ENCODE measurements at regions not wholly inside any gene's neighbourhood (a gene's known extent, or its start where the extent isn't known, plus 50 kb on each side); places are given as distances from the start of the nearest gene placed in this dataset.

DNA sequence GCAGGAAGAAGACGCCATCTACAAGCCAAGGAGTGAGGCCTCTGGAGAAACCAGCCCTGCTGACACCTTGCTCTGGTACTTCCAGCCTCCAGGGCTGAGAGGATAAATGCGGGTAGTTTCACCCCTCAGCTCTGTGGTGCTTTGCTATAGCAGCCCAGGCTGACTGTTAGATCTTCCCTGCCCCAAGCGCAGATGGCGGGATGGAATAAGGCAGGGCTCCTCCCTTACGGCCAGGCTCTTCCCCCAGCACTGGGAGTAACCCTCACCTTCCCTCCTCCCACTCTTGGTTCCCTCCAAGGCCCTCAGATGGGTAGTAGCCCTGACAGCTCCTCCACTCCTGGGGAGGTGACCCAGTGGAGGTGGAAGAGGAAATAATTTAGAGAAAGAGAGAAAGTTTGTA, 285.1 kb downstream of the GADD45G start:
- no peak for DNase-seq
- no peak overlapping the region for H2AFZ ChIP-seq (ENCODE audit: low read length)
- no peaks in the 10 kb centered on the region for H4K20me1 ChIP-seq (ENCODE audit: insufficient read depth, low read depth, low read length)
- H3K4me2 ChIP-seq (ENCODE audit: low read depth, low read length, poor library complexity, severe bottlenecking) = no peak overlapping the region
- H3K27me3 ChIP-seq (ENCODE audit: low read length) = no peaks in the 10 kb centered on the region
- no peak overlapping the region for H3K4me3 ChIP-seq (ENCODE audit: low read length)
- no peaks in the 10 kb centered on the region for H3K79me2 ChIP-seq (ENCODE audit: low read length)
- no peak overlapping the region for H3K27ac ChIP-seq (ENCODE audit: low read length)
- H3K36me3 ChIP-seq (ENCODE audit: insufficient read depth, low read length) = no peaks in the 10 kb centered on the region
- H3K9ac ChIP-seq (ENCODE audit: low read length) = no peak overlapping the region
- no peaks in the 10 kb centered on the region for H3K4me1 ChIP-seq (ENCODE audit: low read length)
- H3K9me2 ChIP-seq (replicated peaks; ENCODE audit: insufficient read depth, low read length) = no peaks in the 10 kb centered on the region
- no peaks in the 10 kb centered on the region for H3K9me3 ChIP-seq (ENCODE audit: low read length)

GRCh38 chr9:89890326-89890980, 285.6 kb downstream of the GADD45G start:
- no peaks in the 10 kb centered on the region for H3K79me2 ChIP-seq (ENCODE audit: low read length)
- no peak overlapping the region for H3K4me2 ChIP-seq (ENCODE audit: low read depth, low read length, poor library complexity, severe bottlenecking)
- no peak overlapping the region for H2AFZ ChIP-seq (ENCODE audit: low read length)
- no peak for DNase-seq
- no peak overlapping the region for H3K27ac ChIP-seq (ENCODE audit: low read length)
- H3K9ac ChIP-seq (ENCODE audit: low read length) = no peak overlapping the region
- no peak overlapping the region for H3K4me3 ChIP-seq (ENCODE audit: low read length)
- H3K9me2 ChIP-seq (replicated peaks; ENCODE audit: insufficient read depth, low read length) = no peaks in the 10 kb centered on the region
- H3K27me3 ChIP-seq (ENCODE audit: low read length) = no peaks in the 10 kb centered on the region
- no peaks in the 10 kb centered on the region for H3K36me3 ChIP-seq (ENCODE audit: insufficient read depth, low read length)
- no peaks in the 10 kb centered on the region for H3K4me1 ChIP-seq (ENCODE audit: low read length)
- no peaks in the 10 kb centered on the region for H4K20me1 ChIP-seq (ENCODE audit: insufficient read depth, low read depth, low read length)
- no peaks in the 10 kb centered on the region for H3K9me3 ChIP-seq (ENCODE audit: low read length)

- Histone ChIP-seq H3K9me3 (ENCODE audit: low read length) (no peaks in the 10 kb centered on the region), H3K4me3 (ENCODE audit: low read length) (no peak overlapping the region), H3K27me3 (ENCODE audit: low read length) (no peaks in the 10 kb centered on the region), H3K4me2 (ENCODE audit: low read depth, low read length, poor library complexity, severe bottlenecking) (no peak overlapping the region), H3K27ac (ENCODE audit: low read length) (no peak overlapping the region), H3K4me1 (ENCODE audit: low read length) (no peaks in the 10 kb centered on the region), H3K9me2 (replicated peaks; ENCODE audit: insufficient read depth, low read length) (no peaks in the 10 kb centered on the region), H3K79me2 (ENCODE audit: low read length) (no peaks in the 10 kb centered on the region), H4K20me1 (ENCODE audit: insufficient read depth, low read depth, low read length) (no peaks in the 10 kb centered on the region), H2AFZ (ENCODE audit: low read length) (no peak overlapping the region), H3K36me3 (ENCODE audit: insufficient read depth, low read length) (no peaks in the 10 kb centered on the region), H3K9ac (ENCODE audit: low read length) (no peak overlapping the region)
- DNase-seq = no peak
Observed at GRCh38 chr9:89891221-89891590, 286.4 kb downstream of the GADD45G start.

DNA sequence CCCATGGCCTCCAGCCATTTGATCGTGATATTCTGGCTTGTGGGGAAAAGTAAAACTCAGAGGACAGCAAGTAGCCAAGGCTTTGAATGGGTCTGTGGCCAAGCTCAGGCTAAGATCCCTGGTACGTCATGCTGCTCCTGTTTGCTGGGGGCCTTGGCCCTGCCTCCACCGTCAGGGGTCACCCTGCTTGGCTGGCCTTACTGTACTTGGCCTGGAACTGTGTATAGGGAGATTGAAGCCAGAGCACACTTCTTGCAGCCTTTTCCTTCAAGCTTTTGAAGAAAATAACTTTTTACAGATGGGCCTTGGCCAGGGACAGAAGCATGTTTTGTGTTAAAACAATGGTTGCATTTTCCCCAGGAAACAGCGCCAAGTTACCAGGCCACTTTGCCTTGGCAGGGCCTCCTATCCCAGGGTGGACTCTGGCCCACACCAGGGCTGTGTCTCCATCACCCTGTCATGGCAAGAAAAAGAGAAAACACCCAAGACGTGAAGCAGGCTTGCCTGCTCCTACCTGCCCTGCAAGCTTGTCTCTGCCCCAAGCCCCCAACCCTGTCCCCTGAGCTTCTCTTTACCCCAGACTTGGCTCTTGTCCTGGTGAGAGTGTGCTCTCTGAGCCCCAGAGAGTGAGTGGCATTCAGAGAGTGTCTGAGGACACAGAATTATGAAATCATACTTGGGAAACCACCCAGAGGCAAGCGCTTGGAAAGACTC, 286.9 kb downstream of the GADD45G start:
- no peaks in the 10 kb centered on the region for H3K4me1 ChIP-seq (ENCODE audit: low read length)
- H3K4me3 ChIP-seq (ENCODE audit: low read length) = no peak overlapping the region

GRCh38 chr9:89892920-89893319, 288.1 kb downstream of the GADD45G start:
- Histone ChIP-seq H3K4me1 (ENCODE audit: low read length) (no peaks in the 10 kb centered on the region), H2AFZ (ENCODE audit: low read length) (no peak overlapping the region), H3K36me3 (ENCODE audit: insufficient read depth, low read length) (no peaks in the 10 kb centered on the region), H3K9me2 (replicated peaks; ENCODE audit: insufficient read depth, low read length) (no peaks in the 10 kb centered on the region), H3K9ac (ENCODE audit: low read length) (no peak overlapping the region), H3K9me3 (ENCODE audit: low read length) (no peaks in the 10 kb centered on the region), H3K27ac (ENCODE audit: low read length) (no peak overlapping the region), H3K79me2 (ENCODE audit: low read length) (no peaks in the 10 kb centered on the region), H3K4me2 (ENCODE audit: low read depth, low read length, poor library complexity, severe bottlenecking) (no peak overlapping the region), H3K4me3 (ENCODE audit: low read length) (no peak overlapping the region), H3K27me3 (ENCODE audit: low read length) (no peaks in the 10 kb centered on the region), H4K20me1 (ENCODE audit: insufficient read depth, low read depth, low read length) (no peaks in the 10 kb centered on the region)
- no peak for DNase-seq

More for the DNA sequence above, 286.9 kb downstream of the GADD45G start:
- Histone ChIP-seq H3K36me3 (ENCODE audit: insufficient read depth, low read length) (no peaks in the 10 kb centered on the region), H3K27me3 (ENCODE audit: low read length) (no peaks in the 10 kb centered on the region), H3K27ac (ENCODE audit: low read length) (no peak overlapping the region), H4K20me1 (ENCODE audit: insufficient read depth, low read depth, low read length) (no peaks in the 10 kb centered on the region), H3K4me2 (ENCODE audit: low read depth, low read length, poor library complexity, severe bottlenecking) (no peak overlapping the region), H3K9me3 (ENCODE audit: low read length) (no peaks in the 10 kb centered on the region), H3K79me2 (ENCODE audit: low read length) (no peaks in the 10 kb centered on the region), H3K9me2 (replicated peaks; ENCODE audit: insufficient read depth, low read length) (no peaks in the 10 kb centered on the region), H2AFZ (ENCODE audit: low read length) (no peak overlapping the region), H3K9ac (ENCODE audit: low read length) (no peak overlapping the region)
- no peak for DNase-seq

DNA sequence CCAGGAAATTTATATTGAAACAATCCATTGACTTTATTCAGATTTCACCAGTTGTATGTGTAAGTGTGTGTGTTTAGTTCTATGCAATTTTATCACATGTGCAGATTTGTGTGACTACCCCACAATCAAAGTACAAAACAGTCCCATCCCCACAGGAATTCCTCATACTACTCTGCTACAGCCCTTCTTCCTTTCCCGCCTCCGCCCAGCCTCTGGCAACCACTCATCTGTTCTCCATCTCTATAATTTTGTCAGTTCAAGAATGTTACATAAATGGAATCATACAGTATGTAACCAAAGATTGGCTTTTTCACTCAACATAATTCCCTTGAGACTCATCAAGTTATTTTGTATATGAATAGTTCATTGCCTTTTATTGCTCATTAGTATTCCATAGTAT, 289.1 kb downstream of the GADD45G start:
- Histone ChIP-seq H3K4me1 (ENCODE audit: low read length) (no peaks in the 10 kb centered on the region), H3K4me3 (ENCODE audit: low read length) (no peak overlapping the region), H3K9me3 (ENCODE audit: low read length) (no peaks in the 10 kb centered on the region), H3K27me3 (ENCODE audit: low read length) (no peaks in the 10 kb centered on the region), H4K20me1 (ENCODE audit: insufficient read depth, low read depth, low read length) (no peaks in the 10 kb centered on the region), H3K9me2 (replicated peaks; ENCODE audit: insufficient read depth, low read length) (no peaks in the 10 kb centered on the region), H3K27ac (ENCODE audit: low read length) (no peak overlapping the region), H2AFZ (ENCODE audit: low read length) (no peak overlapping the region), H3K79me2 (ENCODE audit: low read length) (no peaks in the 10 kb centered on the region), H3K4me2 (ENCODE audit: low read depth, low read length, poor library complexity, severe bottlenecking) (no peak overlapping the region), H3K9ac (ENCODE audit: low read length) (no peak overlapping the region), H3K36me3 (ENCODE audit: insufficient read depth, low read length) (no peaks in the 10 kb centered on the region)
- DNase-seq = no peak

GRCh38 chr9:89896806-89897340, 292.1 kb downstream of the GADD45G start:
- DNase-seq = no peak
- Histone ChIP-seq H3K9ac (ENCODE audit: low read length) (no peak overlapping the region), H3K4me3 (ENCODE audit: low read length) (no peak overlapping the region), H2AFZ (ENCODE audit: low read length) (no peak overlapping the region), H3K27me3 (ENCODE audit: low read length) (no peaks in the 10 kb centered on the region), H3K9me2 (replicated peaks; ENCODE audit: insufficient read depth, low read length) (no peaks in the 10 kb centered on the region), H4K20me1 (ENCODE audit: insufficient read depth, low read depth, low read length) (no peaks in the 10 kb centered on the region), H3K4me2 (ENCODE audit: low read depth, low read length, poor library complexity, severe bottlenecking) (no peak overlapping the region), H3K79me2 (ENCODE audit: low read length) (no peaks in the 10 kb centered on the region), H3K27ac (ENCODE audit: low read length) (no peak overlapping the region), H3K36me3 (ENCODE audit: insufficient read depth, low read length) (no peaks in the 10 kb centered on the region), H3K9me3 (ENCODE audit: low read length) (no peaks in the 10 kb centered on the region), H3K4me1 (ENCODE audit: low read length) (no peaks in the 10 kb centered on the region)

DNA sequence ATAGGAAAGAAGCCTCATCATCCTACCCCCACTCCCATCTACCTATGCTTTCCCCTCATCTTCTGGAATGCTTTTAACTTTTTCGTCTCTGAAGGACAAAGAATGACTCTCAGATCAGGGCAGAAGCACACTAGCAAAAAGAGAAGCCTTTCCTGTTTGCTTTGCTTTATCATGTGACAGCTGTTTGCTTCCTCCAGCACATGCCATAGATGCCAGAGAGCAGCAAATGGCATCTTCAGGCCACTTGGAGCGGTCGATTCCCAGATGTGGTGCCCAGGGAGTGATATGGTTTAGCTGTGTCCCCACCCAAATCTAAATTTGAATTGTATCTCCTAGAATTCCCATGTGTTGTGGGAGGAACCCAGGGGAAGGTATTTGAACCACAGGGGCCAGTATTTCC, 294.8 kb downstream of the GADD45G start:
- H3K27me3 ChIP-seq (ENCODE audit: low read length) = no peaks in the 10 kb centered on the region
- no peak for DNase-seq
- H3K4me2 ChIP-seq (ENCODE audit: low read depth, low read length, poor library complexity, severe bottlenecking) = no peak overlapping the region
- no peaks in the 10 kb centered on the region for H3K9me3 ChIP-seq (ENCODE audit: low read length)
- H2AFZ ChIP-seq (ENCODE audit: low read length) = no peak overlapping the region
- no peaks in the 10 kb centered on the region for H3K9me2 ChIP-seq (replicated peaks; ENCODE audit: insufficient read depth, low read length)
- no peaks in the 10 kb centered on the region for H4K20me1 ChIP-seq (ENCODE audit: insufficient read depth, low read depth, low read length)
- H3K9ac ChIP-seq (ENCODE audit: low read length) = no peak overlapping the region
- no peak overlapping the region for H3K27ac ChIP-seq (ENCODE audit: low read length)
- no peaks in the 10 kb centered on the region for H3K36me3 ChIP-seq (ENCODE audit: insufficient read depth, low read length)
- H3K79me2 ChIP-seq (ENCODE audit: low read length) = no peaks in the 10 kb centered on the region
- H3K4me3 ChIP-seq (ENCODE audit: low read length) = no peak overlapping the region
- no peaks in the 10 kb centered on the region for H3K4me1 ChIP-seq (ENCODE audit: low read length)

Measured in Karpas-422 (cell line).